AG08395 (cell line): ENCODE measurements at regions not wholly inside any gene's neighbourhood (a gene's known extent, or its start where the extent isn't known, plus 50 kb on each side); places are given as distances from the start of the nearest gene placed in this dataset.
"Not testable (repeated sequence)": the region's sequence is repeated elsewhere in the genome, so short reads cannot be mapped to it uniquely, and the experiment has no call there.

ENCODE experiments used
- DNase-seq: peaks from one replicate; pipeline ENCODE4 v3.0.0; 2012; ENCODE audit warnings: mixed read lengths, low spot score

- DNase-seq, result peak; percentile 95
Observed at GRCh38 chr7:149714081-149714909, 59.1 kb downstream of the ZNF467 start.

- no peak for DNase-seq
Observed at GRCh38 chr7:149713731-149714068, 59.7 kb downstream of the ZNF467 start.

GRCh38 chr7:149713061-149713730 is 60.2 kb downstream of the ZNF467 start:
- no peak for DNase-seq

- DNase-seq, result no peak
Observed at GRCh38 chr7:149708026-149708425, 65.4 kb downstream of the ZNF467 start.

GRCh38 chr7:149707448-149707886 is 65.9 kb downstream of the ZNF467 start:
- DNase-seq, result no peak

GRCh38 chr7:149706398-149706797 is 67.0 kb downstream of the ZNF467 start:
- no peak for DNase-seq

- DNase-seq, result no peak
Observed at GRCh38 chr7:149704507-149704906, 68.9 kb downstream of the ZNF467 start.

- DNase-seq, result no peak
Observed at GRCh38 chr7:149703044-149703650, 70.2 kb downstream of the ZNF467 start.

- no peak for DNase-seq
Observed at GRCh38 chr7:149701495-149702240, 71.7 kb downstream of the ZNF467 start.

- DNase-seq, result not testable (repeated sequence)
Observed at GRCh38 chr7:149697767-149698166, 75.6 kb downstream of the ZNF467 start.

GRCh38 chr7:149696280-149696679 is 77.1 kb downstream of the ZNF467 start:
- DNase-seq, result no peak

GRCh38 chr7:149692557-149692982 is 80.8 kb downstream of the ZNF467 start:
- DNase-seq, result no peak

- no peak for DNase-seq
Observed at GRCh38 chr7:149692056-149692455, 81.3 kb downstream of the ZNF467 start.

GRCh38 chr7:149690688-149691446 is 82.5 kb downstream of the ZNF467 start:
- peak; percentile 54 for DNase-seq

- DNase-seq, result no peak
Observed at GRCh38 chr7:149689291-149689721, 84.1 kb downstream of the ZNF467 start.

GRCh38 chr7:149688836-149689235 is 84.6 kb downstream of the ZNF467 start:
- no peak for DNase-seq

GRCh38 chr7:149687820-149688219 is 85.6 kb downstream of the ZNF467 start:
- DNase-seq, result not testable (repeated sequence)

- no peak for DNase-seq
Observed at GRCh38 chr7:149686449-149686848, 86.9 kb downstream of the ZNF467 start.

GRCh38 chr7:149686011-149686410 is 87.4 kb downstream of the ZNF467 start:
- DNase-seq, result peak; percentile 71

GRCh38 chr7:149685455-149685854 is 87.9 kb downstream of the ZNF467 start:
- DNase-seq, result no peak

GRCh38 chr7:149683898-149684297 is 89.5 kb downstream of the ZNF467 start:
- no peak for DNase-seq
